ENCODE measurements at regions not wholly inside any gene's neighbourhood (a gene's known extent, or its start where the extent isn't known, plus 50 kb on each side); places are given as distances from the start of the nearest gene placed in this dataset.

GRCh38 chr4:96685691-96686090 is 845.8 kb downstream of the PDHA2 start:
- Histone ChIP-seq H3K4me2 (no peak overlapping the region), H3K27me3 (no peaks in the 10 kb centered on the region), H3K4me1 (ENCODE audit: insufficient read depth) (no peaks in the 10 kb centered on the region), H3K4me3 (no peak overlapping the region), H4K20me1 (ENCODE audit: insufficient read depth, poor library complexity, severe bottlenecking) (no peaks in the 10 kb centered on the region), H3K36me3 (replicated peaks; ENCODE audit: insufficient read depth, low read depth) (no peaks in the 10 kb centered on the region), H3K79me2 (no peaks in the 10 kb centered on the region), H3K9me2 (replicated peaks; ENCODE audit: insufficient read depth) (no peaks in the 10 kb centered on the region), H2AFZ (no peak overlapping the region), H3K9me3 (ENCODE audit: low read depth) (no peaks in the 10 kb centered on the region), H3K27ac (no peak overlapping the region)
- 94% methylated on average over 7 of the region's 7 CpGs for WGBS (ENCODE audit: low lambda C conversion rate, missing lambda C conversion rate)
- no peak for DNase-seq (ENCODE audit: low spot score)
- no peak for TF ChIP-seq EZH2phosphoT487 (IDR thresholded peaks at IDR 0.05; ENCODE audit: low read depth, severe bottlenecking, unreplicated experiment)
- no peak for TF ChIP-seq CTCF (IDR thresholded peaks at IDR 0.05; ENCODE audit: poor library complexity)
- TF ChIP-seq EZH2 (IDR thresholded peaks at IDR 0.05; ENCODE audit: borderline replicate concordance): no peak

GRCh38 chr4:96691521-96691920 is 851.6 kb downstream of the PDHA2 start:
- Histone ChIP-seq H4K20me1 (ENCODE audit: insufficient read depth, poor library complexity, severe bottlenecking) (no peaks in the 10 kb centered on the region), H3K9me3 (ENCODE audit: low read depth) (no peaks in the 10 kb centered on the region), H3K4me3 (no peak overlapping the region), H3K4me1 (ENCODE audit: insufficient read depth) (no peaks in the 10 kb centered on the region), H3K79me2 (no peaks in the 10 kb centered on the region), H3K36me3 (replicated peaks; ENCODE audit: insufficient read depth, low read depth) (no peaks in the 10 kb centered on the region), H3K4me2 (no peak overlapping the region), H3K9me2 (replicated peaks; ENCODE audit: insufficient read depth) (no peaks in the 10 kb centered on the region), H2AFZ (no peak overlapping the region), H3K27ac (no peak overlapping the region), H3K27me3 (no peaks in the 10 kb centered on the region)
- no peak for DNase-seq (ENCODE audit: low spot score)
- no peak for TF ChIP-seq CTCF (IDR thresholded peaks at IDR 0.05; ENCODE audit: poor library complexity)
- TF ChIP-seq EZH2phosphoT487 (IDR thresholded peaks at IDR 0.05; ENCODE audit: low read depth, severe bottlenecking, unreplicated experiment): no peak
- TF ChIP-seq EZH2 (IDR thresholded peaks at IDR 0.05; ENCODE audit: borderline replicate concordance): no peak
- WGBS (ENCODE audit: low lambda C conversion rate, missing lambda C conversion rate): 95% methylated on average over 5 of the region's 5 CpGs

GRCh38 chr4:96698831-96699230 is 858.9 kb downstream of the PDHA2 start:
- Histone ChIP-seq H3K4me3 (no peak overlapping the region), H3K27ac (no peak overlapping the region), H2AFZ (no peak overlapping the region), H3K9me2 (replicated peaks; ENCODE audit: insufficient read depth) (no peaks in the 10 kb centered on the region), H3K4me1 (ENCODE audit: insufficient read depth) (no peaks in the 10 kb centered on the region), H3K27me3 (no peaks in the 10 kb centered on the region), H3K4me2 (no peak overlapping the region), H3K9me3 (ENCODE audit: low read depth) (no peaks in the 10 kb centered on the region), H3K36me3 (replicated peaks; ENCODE audit: insufficient read depth, low read depth) (no peaks in the 10 kb centered on the region), H4K20me1 (ENCODE audit: insufficient read depth, poor library complexity, severe bottlenecking) (no peaks in the 10 kb centered on the region), H3K79me2 (no peaks in the 10 kb centered on the region)
- DNase-seq (ENCODE audit: low spot score): no peak
- TF ChIP-seq EZH2phosphoT487 (IDR thresholded peaks at IDR 0.05; ENCODE audit: low read depth, severe bottlenecking, unreplicated experiment): no peak
- TF ChIP-seq EZH2 (IDR thresholded peaks at IDR 0.05; ENCODE audit: borderline replicate concordance): no peak
- TF ChIP-seq CTCF (IDR thresholded peaks at IDR 0.05; ENCODE audit: poor library complexity): no peak
- 41% methylated on average over 2 of the region's 2 CpGs for WGBS (ENCODE audit: low lambda C conversion rate, missing lambda C conversion rate)

- Histone ChIP-seq H3K27ac (no peak overlapping the region), H2AFZ (no peak overlapping the region), H3K27me3 (no peaks in the 10 kb centered on the region), H3K4me3 (no peak overlapping the region), H3K4me2 (no peak overlapping the region), H3K36me3 (replicated peaks; ENCODE audit: insufficient read depth, low read depth) (no peaks in the 10 kb centered on the region), H3K79me2 (no peaks in the 10 kb centered on the region), H3K9me2 (replicated peaks; ENCODE audit: insufficient read depth) (no peaks in the 10 kb centered on the region), H4K20me1 (ENCODE audit: insufficient read depth, poor library complexity, severe bottlenecking) (no peaks in the 10 kb centered on the region), H3K9me3 (ENCODE audit: low read depth) (no peaks in the 10 kb centered on the region), H3K4me1 (ENCODE audit: insufficient read depth) (no peaks in the 10 kb centered on the region)
- no peak for TF ChIP-seq CTCF (IDR thresholded peaks at IDR 0.05; ENCODE audit: poor library complexity)
- TF ChIP-seq EZH2 (IDR thresholded peaks at IDR 0.05; ENCODE audit: borderline replicate concordance): no peak
- no peak for TF ChIP-seq EZH2phosphoT487 (IDR thresholded peaks at IDR 0.05; ENCODE audit: low read depth, severe bottlenecking, unreplicated experiment)
- 55% methylated on average over 2 of the region's 2 CpGs for WGBS (ENCODE audit: low lambda C conversion rate, missing lambda C conversion rate)
- DNase-seq (ENCODE audit: low spot score): no peak
Observed at GRCh38 chr4:96703265-96703664, 863.4 kb downstream of the PDHA2 start.
